HG03354 (cell line): ENCODE measurements at regions not wholly inside any gene's neighbourhood (a gene's known extent, or its start where the extent isn't known, plus 50 kb on each side); places are given as distances from the start of the nearest gene placed in this dataset.
"Not testable (repeated sequence)": the region's sequence is repeated elsewhere in the genome, so short reads cannot be mapped to it uniquely, and the experiment has no call there.

Experiments used
- ATAC-seq: cut with Tn5 transposase; IDR thresholded peaks from one replicate; pipeline ENCODE4 v1.9.1; 2021; ENCODE audit warnings: mild to moderate bottlenecking; ENCODE audit not compliant: unreplicated experiment, poor library complexity, severe bottlenecking

DNA sequence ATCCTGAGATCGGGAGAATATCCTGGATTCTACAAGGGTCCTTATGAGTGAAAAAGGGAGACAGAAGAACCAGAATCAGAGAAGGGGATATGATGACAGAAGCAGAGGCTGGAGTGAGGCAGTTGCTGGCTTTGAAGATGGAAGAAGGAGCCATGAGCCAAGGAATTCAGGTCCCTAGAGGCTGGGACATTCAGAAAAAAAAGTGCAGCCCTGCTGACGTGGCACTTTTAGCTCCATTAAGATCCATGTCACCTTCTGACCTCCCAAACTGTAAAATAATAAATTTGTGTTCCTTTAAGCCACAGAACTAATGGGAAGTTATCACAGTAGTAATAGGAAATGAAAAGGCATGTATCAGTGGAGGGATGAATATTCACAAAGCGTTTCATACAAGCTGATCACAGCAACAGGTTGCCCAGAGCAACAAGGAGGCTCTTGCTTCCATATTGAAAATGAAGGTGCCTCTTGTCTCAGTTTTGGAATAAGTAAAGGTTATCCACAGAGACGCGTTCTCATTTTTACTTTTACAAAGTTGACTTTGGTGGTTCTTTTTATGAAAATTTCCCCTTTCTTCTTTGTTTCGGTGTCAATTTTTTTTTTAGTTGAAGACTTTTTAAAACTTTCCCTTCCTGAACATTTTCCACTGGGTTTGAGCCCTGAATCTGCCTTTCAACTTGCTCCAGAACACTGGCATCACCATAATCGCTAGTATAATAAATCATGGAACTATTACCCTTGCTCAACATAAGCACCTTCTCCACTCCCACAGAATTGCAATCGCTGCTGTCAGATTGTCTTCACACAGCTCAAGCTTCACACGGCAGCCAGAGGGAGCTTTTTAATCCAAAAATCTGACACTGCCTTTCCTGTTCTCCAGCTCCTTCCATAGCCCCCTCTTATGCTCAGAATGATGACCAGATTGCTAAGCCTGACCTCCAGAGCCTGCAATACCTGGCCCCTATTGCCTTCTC is 127.6 kb upstream of the RBPJ start:
- peak; percentile 40 for ATAC-seq

- peak; percentile 52 for ATAC-seq
These were observed 126.0 kb upstream of the RBPJ start for GRCh38 chr4:26194764-26195163.

- ATAC-seq: no peak
These were observed 124.2 kb upstream of the RBPJ start for GRCh38 chr4:26196567-26196966.

GRCh38 chr4:26197018-26197779 is 123.6 kb upstream of the RBPJ start:
- ATAC-seq: peak; percentile 84

GRCh38 chr4:26198931-26199330 is 121.9 kb upstream of the RBPJ start:
- ATAC-seq: not testable (repeated sequence)

DNA sequence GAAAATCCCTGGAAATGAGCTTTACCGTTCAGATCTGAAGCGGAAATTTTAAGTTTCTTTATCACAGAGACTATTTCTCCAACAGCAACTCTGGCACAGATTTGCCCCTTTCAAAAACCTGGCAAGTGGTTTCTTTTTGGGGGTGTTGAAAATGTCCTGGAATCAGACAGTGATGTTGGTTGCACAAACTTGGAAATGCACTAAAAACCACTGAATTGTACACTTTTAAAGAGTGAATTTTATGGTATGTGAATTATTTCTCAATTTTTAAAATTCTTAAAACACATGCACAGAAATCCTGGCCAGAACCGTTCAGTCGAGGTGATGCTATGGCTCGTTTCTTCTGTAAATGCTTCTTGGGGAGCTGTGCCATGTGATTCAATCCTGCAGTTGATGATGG is 121.2 kb upstream of the RBPJ start:
- no peak for ATAC-seq

DNA sequence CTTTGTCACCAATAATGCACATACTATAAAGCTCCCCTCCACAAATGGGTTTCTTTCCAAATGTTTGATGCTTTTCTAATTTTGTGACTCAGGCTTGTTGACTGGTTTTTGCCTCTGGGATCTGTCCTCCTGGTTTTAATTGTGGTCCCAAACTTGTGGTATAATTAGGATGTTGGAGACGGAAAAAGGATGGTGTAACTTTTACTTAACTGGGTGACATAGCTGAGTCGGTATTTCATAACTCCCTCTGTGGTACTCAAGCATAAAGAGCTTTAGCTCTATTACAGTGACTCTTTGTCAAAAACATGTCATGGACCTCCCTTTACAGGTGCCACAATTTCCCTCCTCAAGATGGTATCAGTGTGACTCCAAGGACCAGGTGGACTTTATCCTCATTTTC is 119.7 kb upstream of the RBPJ start:
- no peak for ATAC-seq

GRCh38 chr4:26204249-26204825 is 116.5 kb upstream of the RBPJ start:
- ATAC-seq: no peak

- no peak for ATAC-seq
These were observed 115.9 kb upstream of the RBPJ start for GRCh38 chr4:26204911-26205370.

- no peak for ATAC-seq
These were observed 114.5 kb upstream of the RBPJ start for GRCh38 chr4:26206339-26206738.

DNA sequence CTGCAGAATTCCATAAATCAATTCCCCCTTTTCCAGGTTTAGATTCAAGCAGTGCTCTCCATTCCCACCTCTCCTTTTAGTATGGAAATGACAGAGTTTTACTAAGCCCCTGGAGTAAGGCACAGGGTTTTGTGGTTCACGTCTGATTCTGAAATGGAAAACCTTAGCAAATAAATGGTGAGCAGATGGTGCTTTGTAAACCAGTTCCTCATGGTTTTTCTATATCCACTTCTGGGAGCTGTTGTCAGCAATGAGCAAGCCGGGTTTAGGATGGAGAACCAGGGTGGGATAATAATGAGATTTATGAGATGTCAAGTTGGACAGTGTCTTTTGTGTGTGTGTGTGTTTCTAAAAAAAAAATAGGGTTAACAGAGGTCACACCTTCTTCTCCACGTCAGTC is 113.8 kb upstream of the RBPJ start:
- no peak for ATAC-seq

- ATAC-seq: no peak
These were observed 113.2 kb upstream of the RBPJ start for GRCh38 chr4:26207631-26208030.

DNA sequence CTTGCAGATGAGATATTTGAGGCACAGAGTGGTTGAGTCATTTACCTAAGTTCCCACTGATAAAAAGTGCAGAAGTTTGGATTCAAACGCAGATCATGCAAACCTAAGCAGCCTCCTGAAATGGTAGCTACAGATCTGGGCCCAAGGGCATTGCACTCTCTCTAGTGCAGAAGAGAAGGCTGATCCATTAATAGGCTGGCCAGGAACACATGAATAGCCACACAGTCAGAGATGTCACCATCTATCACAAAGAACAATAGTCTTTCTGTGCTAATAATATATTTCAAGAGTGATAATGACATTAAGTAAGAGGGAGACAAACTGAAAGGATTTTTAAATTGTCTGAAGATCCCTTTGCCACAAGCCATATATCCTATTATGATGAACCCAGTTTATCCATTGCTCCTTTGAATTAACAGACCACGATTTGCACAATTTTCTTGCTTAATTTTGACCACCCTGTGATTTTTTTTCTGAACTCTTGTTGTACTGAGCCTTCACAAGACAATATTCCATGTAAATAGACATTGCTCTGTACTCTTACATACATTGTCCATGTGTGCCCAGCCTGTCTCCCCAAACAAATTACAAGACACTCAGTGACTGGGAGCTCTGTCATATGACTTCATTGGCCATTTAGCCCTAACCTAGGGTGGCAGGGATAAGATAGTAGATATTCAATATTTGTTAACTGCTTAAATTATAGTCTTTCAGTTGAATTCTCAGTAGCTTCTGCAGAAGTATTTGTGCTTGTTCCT is 112.4 kb upstream of the RBPJ start:
- ATAC-seq: no peak

- not testable (repeated sequence) for ATAC-seq
These were observed 111.4 kb upstream of the RBPJ start for GRCh38 chr4:26209378-26209777.

DNA sequence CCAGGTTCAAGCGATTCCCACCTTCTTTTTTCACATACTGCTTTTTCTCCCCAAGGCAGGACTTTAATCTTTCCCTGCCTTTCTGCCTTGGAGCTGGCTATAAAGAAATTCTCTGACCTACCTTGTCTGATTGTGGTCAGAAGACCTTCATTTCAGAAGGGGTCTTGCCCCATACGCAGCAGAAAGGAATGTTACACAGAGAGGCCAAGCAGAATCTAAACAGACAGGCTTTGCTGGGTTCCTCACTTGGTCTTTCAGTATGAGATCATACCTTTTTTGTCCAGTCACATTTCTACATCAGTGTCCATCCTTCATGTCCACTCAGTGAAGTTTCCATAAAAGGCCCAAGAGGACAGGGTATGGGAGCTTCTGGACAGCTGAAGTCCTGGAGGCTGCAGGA is 108.3 kb upstream of the RBPJ start:
- no peak for ATAC-seq

DNA sequence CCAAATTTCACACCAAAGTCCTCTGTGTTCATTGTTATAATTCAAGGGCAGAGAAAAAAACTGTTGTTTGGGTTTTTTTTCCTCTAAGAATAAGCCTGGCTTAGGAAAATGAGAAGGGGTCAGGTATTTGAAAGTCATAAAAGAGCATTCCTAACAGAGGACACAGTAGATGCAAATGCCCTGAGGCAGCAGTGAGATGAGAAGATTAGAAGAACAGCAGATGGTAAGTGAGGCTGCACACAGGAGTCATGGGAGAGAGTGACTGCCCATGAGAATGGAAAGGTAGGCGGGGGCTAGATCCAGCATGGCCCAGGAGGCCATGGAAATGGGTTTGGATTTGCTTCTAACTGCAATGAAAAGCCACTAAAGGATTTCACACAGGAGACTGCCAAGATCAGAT is 107.5 kb upstream of the RBPJ start:
- no peak for ATAC-seq

- ATAC-seq: no peak
These were observed 105.8 kb upstream of the RBPJ start for GRCh38 chr4:26214994-26215393.

- no peak for ATAC-seq
These were observed 105.1 kb upstream of the RBPJ start for GRCh38 chr4:26215725-26216124.

DNA sequence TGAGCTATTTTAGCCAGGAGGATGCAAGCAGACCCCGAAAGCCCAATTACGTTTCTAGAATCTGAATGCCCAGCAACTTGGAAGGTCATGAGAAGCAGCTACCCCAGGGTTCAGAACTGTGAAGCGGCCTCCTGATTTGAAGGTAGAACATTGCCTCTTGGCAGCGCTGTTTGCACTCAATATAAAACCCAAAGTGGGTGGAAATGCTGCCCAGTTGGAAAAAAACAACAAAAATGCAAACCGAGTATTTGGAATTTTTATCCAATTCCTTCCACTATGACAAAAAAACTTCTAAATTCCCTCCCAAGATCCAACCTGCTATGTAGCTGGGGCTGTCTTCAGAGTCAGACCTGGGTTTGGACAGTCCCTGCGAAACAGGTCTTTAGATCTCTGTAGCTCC is 103.3 kb upstream of the RBPJ start:
- no peak for ATAC-seq
